ENCODE measurements at regions not wholly inside any gene's neighbourhood (a gene's known extent, or its start where the extent isn't known, plus 50 kb on each side); places are given as distances from the start of the nearest gene placed in this dataset.

DNA sequence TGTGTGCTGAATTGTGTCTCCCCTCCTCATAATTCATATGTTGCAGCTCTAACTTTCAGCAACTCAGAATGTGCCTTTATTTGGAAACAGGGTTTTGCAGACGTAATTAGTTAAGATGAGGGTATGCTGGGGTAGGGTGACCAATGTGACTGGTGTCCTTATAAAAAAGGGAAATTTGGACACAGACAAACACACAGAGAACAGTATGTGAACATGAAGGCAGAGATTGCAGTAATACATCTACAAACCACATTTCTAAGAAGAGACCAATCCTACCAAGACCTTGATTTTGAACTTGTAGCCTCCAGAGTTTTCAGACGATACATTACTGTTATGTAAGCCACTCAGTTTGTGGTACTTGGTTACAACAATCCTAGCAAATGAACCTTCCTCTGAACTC, 817.8 kb downstream of the TUSC7 start:
- DNase-seq (ENCODE audit: low read depth), result no peak
- TF ChIP-seq, protein P1, sequence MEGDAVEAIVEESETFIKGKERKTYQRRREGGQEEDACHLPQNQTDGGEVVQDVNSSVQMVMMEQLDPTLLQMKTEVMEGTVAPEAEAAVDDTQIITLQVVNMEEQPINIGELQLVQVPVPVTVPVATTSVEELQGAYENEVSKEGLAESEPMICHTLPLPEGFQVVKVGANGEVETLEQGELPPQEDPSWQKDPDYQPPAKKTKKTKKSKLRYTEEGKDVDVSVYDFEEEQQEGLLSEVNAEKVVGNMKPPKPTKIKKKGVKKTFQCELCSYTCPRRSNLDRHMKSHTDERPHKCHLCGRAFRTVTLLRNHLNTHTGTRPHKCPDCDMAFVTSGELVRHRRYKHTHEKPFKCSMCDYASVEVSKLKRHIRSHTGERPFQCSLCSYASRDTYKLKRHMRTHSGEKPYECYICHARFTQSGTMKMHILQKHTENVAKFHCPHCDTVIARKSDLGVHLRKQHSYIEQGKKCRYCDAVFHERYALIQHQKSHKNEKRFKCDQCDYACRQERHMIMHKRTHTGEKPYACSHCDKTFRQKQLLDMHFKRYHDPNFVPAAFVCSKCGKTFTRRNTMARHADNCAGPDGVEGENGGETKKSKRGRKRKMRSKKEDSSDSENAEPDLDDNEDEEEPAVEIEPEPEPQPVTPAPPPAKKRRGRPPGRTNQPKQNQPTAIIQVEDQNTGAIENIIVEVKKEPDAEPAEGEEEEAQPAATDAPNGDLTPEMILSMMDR (IDR thresholded peaks at IDR 0.05; ENCODE audit: control insufficient read depth, insufficient read depth, low read depth, low read length, missing control alignments), result no peak
- H3K4me3 ChIP-seq (ENCODE audit: control insufficient read depth, low read depth, low read length), result no peak overlapping the region

DNA sequence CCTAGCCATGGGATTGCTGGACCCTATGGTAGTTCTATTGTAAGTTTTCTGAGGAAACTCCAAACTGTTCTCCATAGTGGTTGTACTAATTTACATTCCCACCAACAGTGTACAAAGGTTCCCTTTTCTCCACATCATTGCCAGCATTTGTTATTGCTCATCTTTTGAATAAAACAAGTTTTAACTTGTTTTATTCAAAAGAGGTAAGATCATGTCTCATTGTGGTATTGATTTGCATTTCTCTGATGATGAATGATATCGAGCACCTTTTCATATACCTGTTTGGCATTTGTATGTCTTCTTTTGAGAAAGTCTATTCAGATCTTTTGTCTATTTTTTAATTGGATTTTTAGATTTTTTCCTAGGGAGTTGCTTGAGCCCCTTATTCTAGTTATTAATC, 819.1 kb downstream of the TUSC7 start:
- DNase-seq (ENCODE audit: low read depth), result no peak
- H3K4me3 ChIP-seq (ENCODE audit: control insufficient read depth, low read depth, low read length), result no peak overlapping the region
- TF ChIP-seq, protein P1 (IDR thresholded peaks at IDR 0.05; ENCODE audit: control insufficient read depth, insufficient read depth, low read depth, low read length, missing control alignments), result no peak

DNA sequence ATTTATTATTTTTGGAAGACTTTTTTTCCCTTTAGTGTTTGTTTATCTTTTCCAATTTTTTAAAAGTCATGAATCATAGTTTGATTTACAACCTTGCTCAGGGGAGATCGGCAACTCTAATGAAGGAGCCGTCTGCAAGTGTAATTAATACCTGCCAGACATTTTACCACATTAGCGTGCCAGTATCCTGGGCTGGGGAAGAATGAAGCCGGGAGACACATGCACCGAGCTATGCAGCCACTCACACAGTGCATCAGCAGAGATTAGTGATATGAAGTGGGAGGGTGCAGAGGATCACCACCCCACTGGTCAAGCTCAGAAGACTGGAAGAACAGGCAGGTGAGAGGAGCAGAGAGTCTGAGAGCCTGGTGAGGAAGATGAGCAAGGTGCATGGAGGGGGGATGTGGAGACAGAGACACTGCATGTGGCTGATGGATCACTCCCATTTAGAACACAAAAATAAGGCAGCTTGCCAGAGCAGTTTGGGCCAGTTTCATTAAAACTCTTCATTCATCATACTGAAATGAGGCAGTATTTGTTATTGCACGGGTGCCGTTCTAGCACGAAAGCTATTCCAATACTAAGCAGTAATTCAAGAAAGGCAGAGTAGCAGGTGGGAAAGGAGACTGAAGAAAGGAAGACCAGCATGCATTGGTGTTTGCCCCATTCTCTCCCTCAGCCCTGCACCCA, 821.6 kb downstream of the TUSC7 start:
- no peak for DNase-seq (ENCODE audit: low read depth)
- TF ChIP-seq, protein P1 (IDR thresholded peaks at IDR 0.05; ENCODE audit: control insufficient read depth, insufficient read depth, low read depth, low read length, missing control alignments), result no peak
- H3K4me3 ChIP-seq (ENCODE audit: control insufficient read depth, low read depth, low read length), result no peak overlapping the region

DNA sequence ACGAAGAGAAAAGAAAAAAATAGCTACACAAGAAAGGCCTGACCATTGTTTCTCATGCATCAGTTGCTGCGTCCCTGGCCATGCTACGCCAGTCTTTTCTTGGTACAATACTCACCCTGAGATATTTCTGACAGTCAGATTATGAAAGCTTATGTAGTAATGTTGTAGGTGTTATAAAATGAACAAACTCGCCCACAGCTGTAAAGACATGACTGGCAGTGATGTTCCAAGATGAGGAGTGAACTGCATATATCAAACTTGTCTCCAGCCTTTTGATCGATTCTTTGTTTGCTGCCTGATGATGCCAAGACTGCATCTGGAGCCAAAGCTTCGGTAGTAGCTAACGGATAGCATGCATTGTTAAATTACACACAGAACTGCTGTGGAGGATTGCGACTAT, 822.7 kb downstream of the TUSC7 start:
- TF ChIP-seq, protein P1 (IDR thresholded peaks at IDR 0.05; ENCODE audit: control insufficient read depth, insufficient read depth, low read depth, low read length, missing control alignments), result no peak
- H3K4me3 ChIP-seq (ENCODE audit: control insufficient read depth, low read depth, low read length), result no peak overlapping the region
- no peak for DNase-seq (ENCODE audit: low read depth)

DNA sequence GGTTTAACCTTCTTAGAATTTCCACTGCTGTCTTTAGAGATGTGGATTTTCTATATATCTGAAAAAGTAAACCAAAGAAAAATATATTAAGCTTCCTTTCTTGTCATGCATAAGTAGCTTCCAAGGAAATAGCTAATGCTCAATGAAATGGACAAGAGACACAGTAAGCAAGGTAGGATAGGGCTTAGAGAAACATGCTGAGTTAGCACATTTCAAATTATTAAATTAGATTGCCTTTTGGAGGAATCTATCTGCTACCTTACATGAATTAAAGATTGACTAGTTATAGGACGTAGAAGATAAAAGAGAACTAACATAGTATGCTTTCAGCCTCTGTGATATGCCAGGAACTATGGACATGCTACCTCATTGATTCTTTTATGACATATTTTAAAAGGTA, 824.6 kb downstream of the TUSC7 start:
- DNase-seq (ENCODE audit: low read depth), result no peak
- TF ChIP-seq, protein P1 (IDR thresholded peaks at IDR 0.05; ENCODE audit: control insufficient read depth, insufficient read depth, low read depth, low read length, missing control alignments), result no peak
- H3K4me3 ChIP-seq (ENCODE audit: control insufficient read depth, low read depth, low read length), result no peak overlapping the region

DNA sequence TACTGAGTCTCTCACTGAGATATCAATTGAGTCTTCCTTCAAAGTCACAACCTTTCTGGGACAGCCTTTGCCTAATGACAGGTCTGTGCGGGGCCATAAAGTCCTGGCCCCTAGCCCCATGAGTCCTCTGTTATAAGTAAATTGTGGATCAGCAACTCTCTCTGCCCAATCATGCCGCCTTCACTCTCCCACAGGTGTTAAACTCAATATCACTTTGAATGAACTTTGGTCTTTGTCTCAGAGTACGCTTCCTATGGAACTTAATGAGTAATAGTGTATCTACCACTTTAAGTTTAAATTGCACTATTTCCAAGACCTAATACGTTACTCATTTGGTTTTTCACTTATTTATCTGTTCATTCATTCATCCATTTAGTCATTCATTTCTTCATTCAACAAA, 826.4 kb downstream of the TUSC7 start:
- TF ChIP-seq, protein P1 (IDR thresholded peaks at IDR 0.05; ENCODE audit: control insufficient read depth, insufficient read depth, low read depth, low read length, missing control alignments), result no peak
- DNase-seq (ENCODE audit: low read depth), result no peak
- H3K4me3 ChIP-seq (ENCODE audit: control insufficient read depth, low read depth, low read length), result no peak overlapping the region
